HL-60 (cell line): ENCODE measurements at regions not wholly inside any gene's neighbourhood (a gene's known extent, or its start where the extent isn't known, plus 50 kb on each side); places are given as distances from the start of the nearest gene placed in this dataset.

Experiments
- DNase-seq, 2 experiments: peaks; one replicate each; pipeline ENCODE4 v3.0.0-alpha.2; 2010 to 2020; ENCODE audit warnings: low read depth in 1 of 2, low spot score in 1 of 2
- H3K27ac ChIP-seq: fragments of 250-450 bp; sonication (Bioruptor Pico); replicated peaks from 2 replicates; pipeline ENCODE4 v1.5.1; 2020; ENCODE audit warnings: mild to moderate bottlenecking, moderate library complexity
- H3K27me3 ChIP-seq: fragments of 250-450 bp; sonication (Bioruptor Pico); 2 replicates; pipeline ENCODE4 v1.5.1; 2021; ENCODE audit warnings: mild to moderate bottlenecking, moderate library complexity; ENCODE audit not compliant: insufficient read depth, poor library complexity, severe bottlenecking
- H3K4me3 ChIP-seq: replicated peaks from 2 replicates; pipeline ENCODE4 v1.5.1; 2011; ENCODE audit warnings: mild to moderate bottlenecking, control low read depth, low read length; ENCODE audit not compliant: insufficient read depth
- GABPA ChIP-seq: IDR thresholded peaks from 2 replicates; pipeline ENCODE4 v1.6.1; 2012; ENCODE audit warnings: low read depth
- POLR2AphosphoS5 ChIP-seq: IDR thresholded peaks from 2 replicates; pipeline ENCODE4 v1.6.1; 2012; ENCODE audit warnings: low read depth
- SPI1 ChIP-seq: IDR thresholded peaks from 2 replicates; pipeline ENCODE4 v1.6.1; 2012; ENCODE audit warnings: low read depth, mild to moderate bottlenecking, borderline replicate concordance
- TF ChIP-seq, protein P1 (sequence below): IDR thresholded peaks from 2 replicates; pipeline ENCODE4 v1.6.1; 2012; ENCODE audit warnings: low read depth; ENCODE audit not compliant: insufficient replicate concordance
- TF ChIP-seq, protein P2 (sequence below): IDR thresholded peaks from one replicate; pipeline ENCODE4 v1.5.1; 2011; ENCODE audit warnings: low read length, control low read depth, inconsistent platforms; ENCODE audit not compliant: insufficient read depth

DNA sequence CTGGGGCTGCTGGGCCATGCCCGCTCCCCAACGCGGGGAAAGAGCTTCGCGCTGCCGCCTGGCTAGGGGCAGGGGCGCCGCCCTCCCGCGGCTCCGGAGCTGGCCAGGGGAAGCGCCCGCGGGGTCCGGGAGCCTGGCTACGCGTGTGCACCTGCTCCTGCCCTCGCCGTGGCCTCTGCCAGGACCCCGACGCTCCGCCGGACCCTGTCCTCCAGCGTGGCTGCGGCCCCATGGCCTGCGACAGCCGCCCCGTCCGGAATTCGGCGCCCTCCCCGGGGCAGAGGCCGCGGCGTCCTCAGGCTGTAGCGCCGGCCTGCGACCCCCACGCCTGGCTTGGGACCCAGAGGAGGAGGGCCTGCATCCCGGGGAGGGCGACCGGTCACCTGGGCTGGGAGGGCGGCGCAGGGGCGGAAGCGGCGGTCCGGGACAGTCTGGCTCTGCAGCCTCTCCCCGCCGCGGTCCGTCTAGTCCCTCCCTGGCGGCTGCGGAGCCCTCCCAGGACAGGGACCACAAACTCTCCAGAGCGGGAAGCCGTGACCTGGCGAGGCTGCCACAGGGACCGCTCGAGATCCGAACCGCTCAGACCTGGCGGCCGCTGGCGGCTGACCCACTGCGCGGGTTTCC, 85.6 kb downstream of the ALG10 start:
- Histone ChIP-seq H3K27me3 (no peaks in the 10 kb centered on the region), H3K4me3 (no peak overlapping the region), H3K27ac (no peak overlapping the region)
- DNase-seq, result no peak
- TF ChIP-seq, protein P1, sequence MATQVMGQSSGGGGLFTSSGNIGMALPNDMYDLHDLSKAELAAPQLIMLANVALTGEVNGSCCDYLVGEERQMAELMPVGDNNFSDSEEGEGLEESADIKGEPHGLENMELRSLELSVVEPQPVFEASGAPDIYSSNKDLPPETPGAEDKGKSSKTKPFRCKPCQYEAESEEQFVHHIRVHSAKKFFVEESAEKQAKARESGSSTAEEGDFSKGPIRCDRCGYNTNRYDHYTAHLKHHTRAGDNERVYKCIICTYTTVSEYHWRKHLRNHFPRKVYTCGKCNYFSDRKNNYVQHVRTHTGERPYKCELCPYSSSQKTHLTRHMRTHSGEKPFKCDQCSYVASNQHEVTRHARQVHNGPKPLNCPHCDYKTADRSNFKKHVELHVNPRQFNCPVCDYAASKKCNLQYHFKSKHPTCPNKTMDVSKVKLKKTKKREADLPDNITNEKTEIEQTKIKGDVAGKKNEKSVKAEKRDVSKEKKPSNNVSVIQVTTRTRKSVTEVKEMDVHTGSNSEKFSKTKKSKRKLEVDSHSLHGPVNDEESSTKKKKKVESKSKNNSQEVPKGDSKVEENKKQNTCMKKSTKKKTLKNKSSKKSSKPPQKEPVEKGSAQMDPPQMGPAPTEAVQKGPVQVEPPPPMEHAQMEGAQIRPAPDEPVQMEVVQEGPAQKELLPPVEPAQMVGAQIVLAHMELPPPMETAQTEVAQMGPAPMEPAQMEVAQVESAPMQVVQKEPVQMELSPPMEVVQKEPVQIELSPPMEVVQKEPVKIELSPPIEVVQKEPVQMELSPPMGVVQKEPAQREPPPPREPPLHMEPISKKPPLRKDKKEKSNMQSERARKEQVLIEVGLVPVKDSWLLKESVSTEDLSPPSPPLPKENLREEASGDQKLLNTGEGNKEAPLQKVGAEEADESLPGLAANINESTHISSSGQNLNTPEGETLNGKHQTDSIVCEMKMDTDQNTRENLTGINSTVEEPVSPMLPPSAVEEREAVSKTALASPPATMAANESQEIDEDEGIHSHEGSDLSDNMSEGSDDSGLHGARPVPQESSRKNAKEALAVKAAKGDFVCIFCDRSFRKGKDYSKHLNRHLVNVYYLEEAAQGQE, result no peak
- no peak for TF ChIP-seq GABPA
- TF ChIP-seq POLR2AphosphoS5, result no peak
- TF ChIP-seq, protein P2, sequence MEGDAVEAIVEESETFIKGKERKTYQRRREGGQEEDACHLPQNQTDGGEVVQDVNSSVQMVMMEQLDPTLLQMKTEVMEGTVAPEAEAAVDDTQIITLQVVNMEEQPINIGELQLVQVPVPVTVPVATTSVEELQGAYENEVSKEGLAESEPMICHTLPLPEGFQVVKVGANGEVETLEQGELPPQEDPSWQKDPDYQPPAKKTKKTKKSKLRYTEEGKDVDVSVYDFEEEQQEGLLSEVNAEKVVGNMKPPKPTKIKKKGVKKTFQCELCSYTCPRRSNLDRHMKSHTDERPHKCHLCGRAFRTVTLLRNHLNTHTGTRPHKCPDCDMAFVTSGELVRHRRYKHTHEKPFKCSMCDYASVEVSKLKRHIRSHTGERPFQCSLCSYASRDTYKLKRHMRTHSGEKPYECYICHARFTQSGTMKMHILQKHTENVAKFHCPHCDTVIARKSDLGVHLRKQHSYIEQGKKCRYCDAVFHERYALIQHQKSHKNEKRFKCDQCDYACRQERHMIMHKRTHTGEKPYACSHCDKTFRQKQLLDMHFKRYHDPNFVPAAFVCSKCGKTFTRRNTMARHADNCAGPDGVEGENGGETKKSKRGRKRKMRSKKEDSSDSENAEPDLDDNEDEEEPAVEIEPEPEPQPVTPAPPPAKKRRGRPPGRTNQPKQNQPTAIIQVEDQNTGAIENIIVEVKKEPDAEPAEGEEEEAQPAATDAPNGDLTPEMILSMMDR, result no peak
- TF ChIP-seq SPI1, result no peak

DNA sequence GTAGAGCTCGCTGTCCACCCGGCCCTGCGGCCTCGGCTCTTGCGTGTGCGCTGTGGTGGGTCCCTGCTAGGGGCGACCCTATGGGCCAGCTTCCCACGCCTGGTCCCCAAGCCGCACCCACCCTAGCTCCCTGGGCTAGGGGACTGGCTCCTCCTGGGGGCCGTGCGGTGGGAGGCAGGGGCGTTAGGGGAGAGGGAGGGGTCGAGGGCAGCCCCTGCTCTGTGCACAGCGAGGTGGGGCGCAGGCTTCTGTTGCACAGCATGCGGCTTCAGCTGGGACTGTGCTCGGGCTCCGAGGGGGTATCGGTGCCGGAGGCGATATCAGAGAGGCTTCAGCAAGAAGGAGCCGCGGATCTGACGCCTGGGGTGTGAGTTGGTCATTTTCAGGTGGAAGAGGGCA, 86.1 kb downstream of the ALG10 start:
- TF ChIP-seq, protein P1, result no peak
- TF ChIP-seq GABPA, result no peak
- no peak for TF ChIP-seq POLR2AphosphoS5
- TF ChIP-seq, protein P2, result no peak
- no peak for TF ChIP-seq SPI1
- DNase-seq, result no peak
- Histone ChIP-seq H3K27ac (no peak overlapping the region), H3K4me3 (no peak overlapping the region), H3K27me3 (no peaks in the 10 kb centered on the region)

DNA sequence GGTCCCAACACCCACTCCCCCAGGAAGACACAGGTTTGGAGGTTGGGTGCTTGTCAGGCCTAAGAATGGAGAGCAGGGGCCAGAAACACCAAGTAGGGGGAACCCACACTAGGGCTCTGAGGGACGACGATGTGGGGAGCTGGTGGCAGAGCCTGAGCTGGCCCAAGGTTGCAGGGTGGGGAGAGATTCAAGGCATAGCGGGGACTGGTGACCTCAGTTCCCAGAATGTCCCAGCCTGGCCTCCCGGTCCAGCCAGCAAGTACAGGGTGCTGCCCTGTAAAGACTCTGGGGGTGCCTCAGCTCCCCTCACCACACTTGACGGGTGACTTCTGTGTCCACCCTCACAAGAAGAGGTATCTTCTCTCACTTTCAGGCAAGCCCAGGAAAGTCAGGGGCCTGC, 86.7 kb downstream of the ALG10 start:
- no peak for DNase-seq
- H3K27ac ChIP-seq, result no peak overlapping the region
- TF ChIP-seq, protein P1, result no peak
- TF ChIP-seq, protein P2, result no peak
- no peak for TF ChIP-seq SPI1
- TF ChIP-seq POLR2AphosphoS5, result no peak
- no peak for TF ChIP-seq GABPA
- H3K27me3 ChIP-seq, result no peaks in the 10 kb centered on the region
- H3K4me3 ChIP-seq, result no peak overlapping the region
